GM19463 (cell line): ENCODE measurements at regions not wholly inside any gene's neighbourhood (a gene's known extent, or its start where the extent isn't known, plus 50 kb on each side); places are given as distances from the start of the nearest gene placed in this dataset.

Source experiments
- ATAC-seq: cut with Tn5 transposase; IDR thresholded peaks from one replicate; pipeline ENCODE4 v1.9.1; 2021; ENCODE audit warnings: mild to moderate bottlenecking, moderate library complexity; ENCODE audit not compliant: unreplicated experiment

DNA sequence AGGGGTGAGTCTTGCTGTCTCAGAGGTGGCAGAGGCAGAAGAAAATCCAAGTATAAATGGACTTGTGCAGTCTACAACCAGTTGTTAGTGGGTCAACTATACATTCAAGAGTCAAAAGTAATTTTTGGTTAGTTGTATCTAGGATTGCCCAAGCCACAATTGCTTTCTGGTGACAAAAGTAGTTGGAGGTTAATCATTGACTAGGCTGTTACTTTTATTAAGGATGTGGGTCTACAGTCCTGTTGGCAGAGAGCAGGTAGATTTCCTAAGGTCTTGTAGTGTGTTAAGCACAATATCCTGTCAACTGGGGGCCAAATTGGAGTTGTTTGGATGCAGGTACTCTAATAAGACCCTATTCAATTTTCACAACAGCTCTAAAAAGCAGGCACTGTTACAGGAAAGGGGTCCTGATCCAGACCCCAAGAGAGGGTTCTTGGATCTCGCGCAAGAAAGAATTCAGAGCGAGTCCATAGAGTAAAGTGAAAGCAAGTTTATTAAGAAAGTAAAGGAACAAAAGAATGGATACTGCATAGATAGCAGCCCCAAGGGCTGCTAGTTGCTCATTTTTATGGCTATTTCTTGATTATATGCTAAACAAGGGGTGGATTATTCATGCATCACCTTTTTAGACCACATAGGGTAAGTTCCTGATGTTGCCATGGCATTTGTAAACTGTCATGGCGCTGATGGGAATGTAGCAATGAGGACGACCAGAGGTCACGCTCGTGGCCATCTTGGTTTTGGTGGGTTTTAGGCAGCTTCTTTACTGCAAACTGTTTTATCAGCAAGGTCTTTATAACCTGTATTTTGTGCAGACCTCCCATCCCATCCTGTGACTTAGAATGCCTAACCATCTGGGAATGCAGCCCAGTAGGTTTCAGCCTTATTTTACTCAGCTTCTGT lies 232.6 kb upstream of the SRRM4 start:
- ATAC-seq: no peak

- no peak for ATAC-seq
Measured at GRCh38 chr12:118749646-118750045, 231.7 kb upstream of the SRRM4 start.

- no peak for ATAC-seq
Measured at GRCh38 chr12:118750666-118751065, 230.7 kb upstream of the SRRM4 start.

- no peak for ATAC-seq
Measured at GRCh38 chr12:118751355-118751754, 230.0 kb upstream of the SRRM4 start.

DNA sequence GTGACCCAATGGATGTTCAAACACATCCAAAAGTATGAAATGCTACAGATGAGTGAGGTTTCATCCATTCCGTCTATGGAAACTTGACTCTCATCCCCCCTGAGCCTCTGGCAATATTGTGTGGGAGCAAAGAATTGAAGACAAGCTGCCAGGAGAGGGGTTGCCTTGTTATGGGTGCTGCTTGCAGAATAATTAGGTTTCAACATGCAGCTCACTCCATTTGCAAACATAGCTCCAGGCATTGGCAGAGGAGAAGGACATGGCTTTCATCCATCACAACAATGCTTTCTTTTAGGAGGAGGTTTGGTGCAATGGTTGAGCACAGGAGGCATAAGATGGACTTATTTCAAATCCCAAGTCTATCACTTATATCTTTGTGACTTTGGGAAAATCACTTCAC lies 220.7 kb upstream of the SRRM4 start:
- ATAC-seq: no peak

DNA sequence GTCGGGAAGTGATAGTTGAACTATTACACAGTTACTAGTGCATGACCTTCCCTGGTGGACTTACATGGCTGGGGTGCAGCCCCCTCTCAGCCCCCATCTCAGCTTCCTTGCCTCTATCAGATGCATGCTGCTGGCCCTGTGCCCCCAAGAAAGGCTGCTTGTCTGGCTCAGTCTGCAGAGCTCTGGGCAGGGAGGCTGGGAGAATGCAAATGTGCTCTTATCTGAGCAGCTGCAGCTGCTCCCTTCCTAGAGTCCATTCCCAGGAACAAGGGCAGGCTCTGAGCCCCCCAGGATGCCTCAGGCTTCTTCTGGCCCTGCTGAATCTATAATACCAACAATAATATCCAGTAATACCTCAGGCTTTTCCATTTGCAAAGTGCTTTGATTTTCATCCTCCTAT lies 218.1 kb upstream of the SRRM4 start:
- no peak for ATAC-seq

DNA sequence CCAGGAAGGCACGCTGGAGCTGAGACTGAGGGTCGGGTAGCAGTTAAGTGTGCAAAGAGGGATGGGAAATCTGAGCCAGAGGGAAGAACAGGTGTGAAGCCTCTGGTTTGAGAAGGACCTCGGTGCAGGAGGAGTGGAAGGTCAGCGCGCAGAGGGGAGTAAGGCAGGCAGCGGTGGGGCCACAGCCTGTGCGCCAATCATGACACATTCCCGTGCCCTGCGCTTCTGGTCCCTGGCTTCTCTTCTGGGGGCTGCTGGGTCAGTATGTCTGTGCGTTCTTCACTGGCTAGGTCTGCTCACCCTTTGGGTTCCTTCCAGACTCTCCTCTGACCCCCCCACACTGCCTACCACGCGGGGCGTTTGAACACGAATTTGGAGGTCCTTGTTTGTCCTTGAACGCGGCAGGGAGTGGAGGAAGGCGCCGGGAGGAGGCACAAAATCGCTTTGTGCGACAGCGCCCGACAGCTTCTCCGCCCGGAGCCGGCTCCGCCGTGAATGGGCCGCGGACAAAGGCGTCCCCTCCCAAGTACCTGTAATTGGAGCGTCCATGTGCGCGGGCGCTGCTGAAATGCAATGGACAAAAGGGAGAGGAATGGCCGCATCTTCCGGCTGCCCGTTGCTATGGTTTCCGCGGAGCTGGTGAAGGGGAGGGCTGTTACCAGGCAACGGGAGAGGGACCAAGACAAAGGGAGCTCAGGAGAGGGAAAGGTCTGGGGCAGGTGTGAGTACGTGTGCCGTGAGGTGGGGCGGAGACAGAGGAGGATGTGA lies 207.2 kb upstream of the SRRM4 start:
- ATAC-seq: no peak

GRCh38 chr12:118777504-118777903 lies 203.8 kb upstream of the SRRM4 start:
- ATAC-seq: no peak

GRCh38 chr12:118778077-118778476 lies 203.3 kb upstream of the SRRM4 start:
- no peak for ATAC-seq

DNA sequence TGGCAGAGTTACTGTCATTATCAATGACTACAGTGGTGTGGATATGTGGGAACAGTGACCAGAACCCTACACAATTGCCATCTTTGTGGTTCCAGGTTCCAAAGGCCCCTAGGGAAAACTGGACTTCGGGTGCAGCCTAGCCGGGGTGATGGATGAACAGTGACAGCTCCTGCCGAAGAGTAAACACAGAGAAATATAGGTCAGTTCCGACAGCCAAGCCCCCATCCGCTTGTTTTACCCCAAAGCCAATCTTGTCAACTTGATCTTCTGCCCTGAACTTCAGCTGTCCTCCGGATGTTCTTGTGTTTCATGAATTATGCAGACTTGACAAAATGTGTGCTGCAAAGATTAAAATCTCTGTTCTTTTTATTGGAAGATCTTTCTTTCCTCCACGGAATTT lies 200.4 kb upstream of the SRRM4 start:
- no peak for ATAC-seq

GRCh38 chr12:118781692-118782091 lies 199.6 kb upstream of the SRRM4 start:
- no peak for ATAC-seq

- ATAC-seq: no peak
Measured at GRCh38 chr12:118783703-118784102, 197.6 kb upstream of the SRRM4 start.

- no peak for ATAC-seq
Measured at GRCh38 chr12:118790578-118790977, 190.8 kb upstream of the SRRM4 start.

- ATAC-seq: no peak
Measured at GRCh38 chr12:118813778-118814357, 167.5 kb upstream of the SRRM4 start.

DNA sequence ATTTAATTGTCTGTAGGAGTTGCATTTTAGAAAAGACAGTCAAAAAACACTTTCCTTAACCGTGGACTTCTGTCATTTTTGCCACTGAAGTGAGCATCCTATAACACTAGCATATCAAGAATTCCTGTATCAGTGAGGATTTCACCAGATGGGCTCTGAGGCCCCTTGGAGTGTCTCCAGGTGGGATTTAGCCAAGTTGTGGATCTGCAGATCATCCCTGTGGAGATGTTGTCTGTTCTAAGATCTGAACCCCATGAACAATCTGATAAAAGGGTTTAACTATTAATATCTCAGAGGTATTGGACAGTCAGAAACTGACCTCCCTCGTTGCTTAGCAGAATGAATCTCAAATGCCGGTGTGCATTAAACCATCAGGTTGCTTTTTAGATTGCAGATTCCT lies 165.0 kb upstream of the SRRM4 start:
- ATAC-seq: no peak

DNA sequence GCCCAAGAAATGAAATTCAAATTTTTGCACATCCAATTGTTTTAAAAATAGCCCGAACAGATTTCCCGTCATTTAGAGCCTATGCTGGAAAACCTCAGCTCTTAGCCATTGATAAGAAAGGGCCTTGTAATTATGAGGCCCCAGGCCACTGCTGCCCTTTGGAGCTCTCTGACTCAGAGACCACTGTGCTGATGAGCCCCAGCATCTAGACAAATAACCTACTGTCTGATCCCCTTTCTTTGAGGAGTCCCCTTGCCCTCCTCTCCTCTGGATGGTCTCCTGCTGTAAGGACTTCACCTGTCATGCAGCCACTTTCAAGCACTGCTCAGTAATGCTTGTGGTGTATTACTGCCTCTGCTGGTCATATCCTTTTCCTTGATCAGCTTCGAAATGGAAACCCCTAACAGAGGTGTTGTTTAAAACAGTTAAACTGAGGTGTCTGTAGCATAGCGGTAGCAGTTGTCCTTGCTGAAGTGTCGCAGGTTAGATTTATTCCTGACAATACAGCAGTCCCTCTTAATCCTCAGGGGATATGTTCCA lies 159.9 kb upstream of the SRRM4 start:
- ATAC-seq: no peak

GRCh38 chr12:118822512-118822911 lies 158.8 kb upstream of the SRRM4 start:
- no peak for ATAC-seq

DNA sequence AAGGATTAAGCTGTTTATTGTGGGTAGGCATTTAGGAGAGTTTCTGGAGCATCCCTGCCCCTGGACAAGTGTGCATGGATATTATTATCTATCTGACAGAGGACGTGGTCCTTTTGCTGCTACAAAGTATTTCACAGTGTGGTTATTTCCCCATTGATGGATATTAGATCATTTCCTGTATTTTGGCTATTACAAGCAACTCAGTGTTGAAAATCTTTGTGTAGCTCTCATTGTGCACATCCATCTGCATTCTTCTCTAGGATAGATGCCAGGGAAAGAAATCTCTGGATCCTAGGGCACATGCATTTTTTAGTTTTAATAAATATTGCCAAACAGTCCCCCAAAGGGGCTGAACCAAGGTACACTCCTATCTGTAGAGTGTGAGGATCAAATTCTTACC lies 154.3 kb upstream of the SRRM4 start:
- ATAC-seq: no peak

- no peak for ATAC-seq
Measured at GRCh38 chr12:118827606-118828005, 153.7 kb upstream of the SRRM4 start.

GRCh38 chr12:118830296-118830695 lies 151.0 kb upstream of the SRRM4 start:
- ATAC-seq: no peak

DNA sequence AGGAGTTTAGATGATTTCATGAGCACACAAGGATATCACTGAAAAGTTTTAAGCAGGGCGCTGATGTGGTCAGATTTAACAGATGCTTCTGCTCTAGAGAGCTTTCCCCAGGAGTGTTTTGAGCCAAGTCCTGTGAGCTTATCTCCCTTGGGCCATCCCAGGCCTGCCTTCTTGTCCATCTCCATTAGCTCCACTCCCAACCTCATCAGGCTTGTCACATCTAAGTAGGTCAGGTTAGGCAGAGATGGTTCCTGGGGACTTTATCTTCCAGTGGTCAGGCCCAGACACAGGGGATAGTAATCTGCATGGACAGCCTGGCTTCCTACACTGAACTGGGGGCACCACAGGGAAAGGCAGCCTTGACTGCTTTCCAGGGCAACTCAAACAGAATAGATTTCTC lies 145.4 kb upstream of the SRRM4 start:
- ATAC-seq: no peak

- no peak for ATAC-seq
Measured at GRCh38 chr12:118840399-118840798, 140.9 kb upstream of the SRRM4 start.
